H1 (cell line): ENCODE measurements at regions not wholly inside any gene's neighbourhood (a gene's known extent, or its start where the extent isn't known, plus 50 kb on each side); places are given as distances from the start of the nearest gene placed in this dataset.

Experiments
- CTCF ChIA-PET: fragments of 300-600 bp; sonication (Branson Sonifier 250); formaldehyde crosslinking; loops from one replicate; lab custom pipeline; 2021; ENCODE audit not compliant: partially characterized antibody; lab: Charles Lee
- POLR2A ChIA-PET: fragments of 300-600 bp; sonication (Branson Sonifier 250); formaldehyde crosslinking; loops from one replicate; lab custom pipeline; 2021; ENCODE audit warnings: inconsistent platforms; ENCODE audit not compliant: partially characterized antibody; lab: Charles Lee
- DNase-seq, 2 experiments: peaks; one replicate each; pipeline versions ENCODE4 v3.0.0 to v3.0.0-alpha.2; 2010 to 2022; ENCODE audit warnings: low spot score in 2 of 2, low read depth in 1 of 2, mixed read lengths in 1 of 2
- FAIRE-seq: peaks from 2 replicates; lab custom pipeline; 2011; peaks lifted over from hg19 to GRCh38; lab: Jason Lieb, UNC
- H2AFZ ChIP-seq: 2 replicates; pipeline ENCODE4 v1.8.1; 2012; ENCODE audit warnings: low read length, inconsistent platforms
- H2AK5ac ChIP-seq: 2 replicates; pipeline ENCODE4 v1.6.1; 2013; ENCODE audit warnings: low read depth, low read length
- H2BK120ac ChIP-seq: replicated peaks from 2 replicates; pipeline ENCODE3; 2013; ENCODE audit warnings: low read depth, low read length, inconsistent platforms
- H2BK12ac ChIP-seq: 2 replicates; pipeline ENCODE4 v1.6.1; 2013; ENCODE audit warnings: low read depth, low read length
- H2BK15ac ChIP-seq: 2 replicates; pipeline ENCODE4 v1.6.1; 2013; ENCODE audit warnings: low read length
- H2BK20ac ChIP-seq: 2 replicates; pipeline ENCODE4 v1.6.1; 2013; ENCODE audit warnings: low read length
- H2BK5ac ChIP-seq: 2 replicates; pipeline ENCODE4 v1.6.1; 2013; ENCODE audit warnings: low read depth, low read length
- H3K14ac ChIP-seq: 2 replicates; pipeline ENCODE4 v1.6.1; 2013; ENCODE audit warnings: inconsistent platforms; ENCODE audit not compliant: insufficient read length
- H3K18ac ChIP-seq: 2 replicates; pipeline ENCODE4 v1.6.1; 2013; ENCODE audit warnings: low read length; ENCODE audit errors: extremely low read depth
- H3K23ac ChIP-seq: 2 replicates; pipeline ENCODE4 v1.6.1; 2013; ENCODE audit warnings: inconsistent platforms; ENCODE audit not compliant: insufficient read length
- H3K23me2 ChIP-seq: 2 replicates; pipeline ENCODE4 v1.6.1; 2013; ENCODE audit warnings: low read depth, low read length
- H3K27ac ChIP-seq: 2 replicates; pipeline ENCODE4 v1.6.1; 2011; ENCODE audit warnings: low read depth, low read length, inconsistent platforms
- H3K27me3 ChIP-seq, 4 experiments: replicated peaks in 1 of 4; 1 replicate in 1 of 4; 2 replicates in 3 of 4; pipeline versions ENCODE4 v1.6.1 to v1.8.1; 2011 to 2013; ENCODE audit warnings: low read length in 3 of 4, mild to moderate bottlenecking in 3 of 4, inconsistent platforms in 2 of 4, mixed read lengths in 2 of 4, moderate library complexity in 1 of 4; ENCODE audit not compliant: control insufficient read depth in 3 of 4, insufficient read depth in 3 of 4; ENCODE audit errors: extremely low read depth in 1 of 4
- H3K36me3 ChIP-seq, 4 experiments: 2 replicates each; pipeline versions ENCODE4 v1.6.1 to v1.8.1; 2011 to 2013; ENCODE audit warnings: mild to moderate bottlenecking in 4 of 4, low read length in 3 of 4, moderate library complexity in 2 of 4, control low read depth in 1 of 4, inconsistent platforms in 1 of 4; ENCODE audit not compliant: insufficient read depth in 4 of 4, control insufficient read depth in 2 of 4
- H3K4ac ChIP-seq: replicated peaks from 2 replicates; pipeline ENCODE3; 2013; ENCODE audit warnings: low read length, low read depth, mixed read lengths, inconsistent platforms; ENCODE audit not compliant: insufficient read length
- H3K4me1 ChIP-seq, 4 experiments: replicated peaks in 1 of 4; 1 replicate in 1 of 4; 2 replicates in 3 of 4; pipeline versions ENCODE4 v1.6.1 to v1.8.1; 2011 to 2013; ENCODE audit warnings: low read length in 3 of 4, inconsistent platforms in 2 of 4, mixed read lengths in 1 of 4; ENCODE audit not compliant: insufficient read depth in 4 of 4, control insufficient read depth in 3 of 4
- H3K4me2 ChIP-seq, 2 experiments: 2 replicates each; pipeline versions ENCODE4 v1.6.1 to v1.8.1; 2011 to 2013; ENCODE audit warnings: low read depth in 2 of 2, low read length in 2 of 2, control low read depth in 1 of 2, inconsistent platforms in 1 of 2, mild to moderate bottlenecking in 1 of 2; ENCODE audit not compliant: insufficient read depth in 1 of 2
- H3K4me3 ChIP-seq, 4 experiments: fragments of 200-600, 300-600 bp in 1 of 4; sonication (generic), shearing (Covaris generic), sonication (Bioruptor Twin) in 1 of 4; 2 replicates each; pipeline versions ENCODE4 v1.5.1 to v1.8.1; 2011 to 2016; ENCODE audit warnings: low read length in 4 of 4, low read depth in 3 of 4, control low read depth in 2 of 4, inconsistent platforms in 2 of 4, mild to moderate bottlenecking in 2 of 4, mixed read lengths in 1 of 4, moderate library complexity in 1 of 4; ENCODE audit not compliant: insufficient read depth in 2 of 4; ENCODE audit errors: extremely low read depth in 1 of 4
- H3K56ac ChIP-seq: replicated peaks from 2 replicates; pipeline ENCODE3; 2013; ENCODE audit warnings: low read depth, mild to moderate bottlenecking, mixed read lengths, low read length, inconsistent platforms; ENCODE audit not compliant: insufficient read length
- H3K79me1 ChIP-seq: 2 replicates; pipeline ENCODE4 v1.6.1; 2013; ENCODE audit warnings: low read depth, low read length, control low read depth
- H3K79me2 ChIP-seq, 2 experiments: 2 replicates each; pipeline versions ENCODE4 v1.6.1 to v1.8.1; 2012 to 2013; ENCODE audit warnings: low read length in 2 of 2, mild to moderate bottlenecking in 2 of 2, inconsistent platforms in 1 of 2; ENCODE audit not compliant: insufficient read depth in 2 of 2, control insufficient read depth in 1 of 2
- H3K9ac ChIP-seq, 4 experiments: replicated peaks in 1 of 4; 1 replicate in 1 of 4; 2 replicates in 3 of 4; pipeline versions ENCODE4 v1.6.1 to v1.8.1; 2011 to 2013; ENCODE audit warnings: low read depth in 3 of 4, low read length in 3 of 4, control low read depth in 2 of 4, mild to moderate bottlenecking in 2 of 4, moderate library complexity in 2 of 4, inconsistent platforms in 1 of 4; ENCODE audit errors: extremely low read depth in 1 of 4
- H3K9me3 ChIP-seq, 2 experiments: 2 replicates each; pipeline versions ENCODE4 v1.6.1 to v1.8.1; 2012 to 2013; ENCODE audit warnings: mild to moderate bottlenecking in 2 of 2, moderate library complexity in 2 of 2, control low read depth in 1 of 2, inconsistent platforms in 1 of 2, low read depth in 1 of 2, low read length in 1 of 2, mixed read lengths in 1 of 2; ENCODE audit not compliant: insufficient read depth in 2 of 2
- H4K20me1 ChIP-seq, 2 experiments: replicated peaks in 1 of 2; 2 replicates each; pipeline versions ENCODE3 to v1.8.1; 2011 to 2013; ENCODE audit warnings: inconsistent platforms in 2 of 2, low read length in 2 of 2, mild to moderate bottlenecking in 1 of 2; ENCODE audit not compliant: insufficient read depth in 2 of 2, control insufficient read depth in 1 of 2
- H4K5ac ChIP-seq: 2 replicates; pipeline ENCODE4 v1.6.1; 2013; ENCODE audit warnings: low read length, low read depth, mixed read lengths, inconsistent platforms; ENCODE audit not compliant: insufficient read length
- H4K8ac ChIP-seq: 2 replicates; pipeline ENCODE4 v1.8.0; 2013; ENCODE audit warnings: mild to moderate bottlenecking, moderate library complexity, low read length, inconsistent platforms; ENCODE audit not compliant: insufficient read depth; ENCODE audit errors: extremely low read depth
- H4K91ac ChIP-seq: replicated peaks from 2 replicates; pipeline ENCODE3; 2013; ENCODE audit warnings: low read length, mixed read lengths, inconsistent platforms; ENCODE audit not compliant: insufficient read length
- ASH2L ChIP-seq: fragments of 200-600, 300-600 bp; sonication (generic); IDR thresholded peaks from one replicate; pipeline ENCODE4 v1.7.1; 2017; ENCODE audit warnings: low read length
- CEBPB ChIP-seq: IDR thresholded peaks from 2 replicates; pipeline ENCODE4 v1.6.1; 2012; ENCODE audit warnings: low read depth, low read length
- CHD1 ChIP-seq: IDR thresholded peaks from 2 replicates; pipeline ENCODE4 v1.6.1; 2012; ENCODE audit warnings: low read depth, low read length, improper control_type of control experiment
- EGR1 ChIP-seq: IDR thresholded peaks from 2 replicates; pipeline ENCODE4 v1.6.1; 2011; ENCODE audit warnings: low read depth, low read length, borderline replicate concordance
- JUND ChIP-seq: IDR thresholded peaks from 2 replicates; pipeline ENCODE4 v1.6.1; 2011; ENCODE audit warnings: mild to moderate bottlenecking, improper control_type of control experiment, low read length
- RAD21 ChIP-seq, 2 experiments: IDR thresholded peaks in 1 of 2; conservative IDR thresholded peaks in 1 of 2; 2 replicates each; pipeline ENCODE4 v1.6.1; 2011; ENCODE audit warnings: low read depth in 2 of 2, low read length in 2 of 2, improper control_type of control experiment in 1 of 2, inconsistent platforms in 1 of 2, mild to moderate bottlenecking in 1 of 2, moderate library complexity in 1 of 2
- TBP ChIP-seq: IDR thresholded peaks from 2 replicates; pipeline ENCODE4 v1.6.1; 2011; ENCODE audit warnings: low read depth, low read length, improper control_type of control experiment
- YY1 ChIP-seq: IDR thresholded peaks from 2 replicates; pipeline ENCODE4 v1.6.1; 2011; ENCODE audit warnings: low read depth, mild to moderate bottlenecking, low read length
- ZNF274 ChIP-seq: IDR thresholded peaks from 2 replicates; pipeline ENCODE4 v1.7.0; 2012; ENCODE audit warnings: low read length, borderline replicate concordance; ENCODE audit errors: extremely low read depth
- WGBS, 2 experiments: shearing (Covaris generic) in 1 of 2; methylation state at CpG; one replicate each; pipeline versions ENCODE4 v1.1.6 to v1.1.7; 2013 to 2015; ENCODE audit warnings: low lambda C conversion rate in 2 of 2, mixed read lengths in 2 of 2, inconsistent platforms in 1 of 2, low coverage in 1 of 2, missing lambda C conversion rate in 1 of 2; ENCODE audit not compliant: insufficient replicate concordance in 2 of 2, insufficient coverage in 1 of 2, insufficient read length in 1 of 2; ENCODE audit errors: extremely low coverage in 1 of 2, missing lambda C conversion rate in 1 of 2; 5-methylcytosine and 5-hydroxymethylcytosine counted together
- TF ChIP-seq, protein P1 (sequence below), 3 experiments: IDR thresholded peaks; 1 replicate in 2 of 3; 2 replicates in 1 of 3; pipeline versions ENCODE4 v1.5.1 to v1.6.1; 2011; ENCODE audit warnings: low read length in 3 of 3, mild to moderate bottlenecking in 3 of 3, inconsistent platforms in 2 of 3, low read depth in 1 of 3, moderate library complexity in 1 of 3; ENCODE audit not compliant: insufficient read depth in 1 of 3; ENCODE audit errors: control extremely low read depth in 1 of 3

GRCh38 chr10:3260066-3260834 lies 87.7 kb upstream of the PITRM1 start:
- no peak overlapping the region for H2BK15ac ChIP-seq
- no peaks in the 10 kb centered on the region for H3K9me3 ChIP-seq
- H3K4me3 ChIP-seq: no peak overlapping the region
- H3K23ac ChIP-seq: no peak overlapping the region
- H3K27ac ChIP-seq: no peak overlapping the region
- H4K8ac ChIP-seq: no peak overlapping the region
- no peak overlapping the region for H3K4ac ChIP-seq
- no peaks in the 10 kb centered on the region for H3K79me2 ChIP-seq
- no peaks in the 10 kb centered on the region for H3K36me3 ChIP-seq
- no peak overlapping the region for H2BK20ac ChIP-seq
- no peak overlapping the region for H2AK5ac ChIP-seq
- H3K4me2 ChIP-seq: no peak overlapping the region
- H3K18ac ChIP-seq: no peak overlapping the region
- no peak overlapping the region for H2BK120ac ChIP-seq
- FAIRE-seq (no peak), DNase-seq (no peak)
- no peaks in the 10 kb centered on the region for H4K20me1 ChIP-seq
- WGBS, 2 experiments: 91% methylated on average over 18 of the region's 18 CpGs; no CpG with 5 or more reads in 1 of the 2 experiments
- H3K14ac ChIP-seq: no peak overlapping the region
- H4K5ac ChIP-seq: no peak overlapping the region
- no peak overlapping the region for H4K91ac ChIP-seq
- 0 out of 2 replicates have a peak overlapping the region, but pooled peaks have one; percentile 7 for H2AFZ ChIP-seq
- no peaks in the 10 kb centered on the region for H3K27me3 ChIP-seq
- H3K9ac ChIP-seq: no peak overlapping the region
- CTCF ChIA-PET: interaction anchor here (2.1 kb wide), 1 partner anchor 17 kb away, joined by 8 read pairs; no protein-coding TSS in a partner anchor
- H2BK5ac ChIP-seq: no peak overlapping the region
- H3K4me1 ChIP-seq: peaks cover 0 to 6% (median 4%) of the 10 kb centered on the region in 4 experiments; a peak in 3 of 7 replicates
- H3K23me2 ChIP-seq: no peaks in the 10 kb centered on the region
- H3K79me1 ChIP-seq: no peaks in the 10 kb centered on the region
- peak overlapping the region; percentile 68; the same call in 1 of the 2 replicates for H2BK12ac ChIP-seq
- POLR2A ChIA-PET: no interaction called here
- no peak overlapping the region for H3K56ac ChIP-seq
- no peak for TF ChIP-seq ASH2L
- no peak for TF ChIP-seq CEBPB
- no peak for TF ChIP-seq YY1
- no peak for TF ChIP-seq TBP
- TF ChIP-seq, protein P1, sequence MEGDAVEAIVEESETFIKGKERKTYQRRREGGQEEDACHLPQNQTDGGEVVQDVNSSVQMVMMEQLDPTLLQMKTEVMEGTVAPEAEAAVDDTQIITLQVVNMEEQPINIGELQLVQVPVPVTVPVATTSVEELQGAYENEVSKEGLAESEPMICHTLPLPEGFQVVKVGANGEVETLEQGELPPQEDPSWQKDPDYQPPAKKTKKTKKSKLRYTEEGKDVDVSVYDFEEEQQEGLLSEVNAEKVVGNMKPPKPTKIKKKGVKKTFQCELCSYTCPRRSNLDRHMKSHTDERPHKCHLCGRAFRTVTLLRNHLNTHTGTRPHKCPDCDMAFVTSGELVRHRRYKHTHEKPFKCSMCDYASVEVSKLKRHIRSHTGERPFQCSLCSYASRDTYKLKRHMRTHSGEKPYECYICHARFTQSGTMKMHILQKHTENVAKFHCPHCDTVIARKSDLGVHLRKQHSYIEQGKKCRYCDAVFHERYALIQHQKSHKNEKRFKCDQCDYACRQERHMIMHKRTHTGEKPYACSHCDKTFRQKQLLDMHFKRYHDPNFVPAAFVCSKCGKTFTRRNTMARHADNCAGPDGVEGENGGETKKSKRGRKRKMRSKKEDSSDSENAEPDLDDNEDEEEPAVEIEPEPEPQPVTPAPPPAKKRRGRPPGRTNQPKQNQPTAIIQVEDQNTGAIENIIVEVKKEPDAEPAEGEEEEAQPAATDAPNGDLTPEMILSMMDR (IDR thresholded peaks at IDR 0.05; ENCODE audit: control extremely low read depth in 1 of 3, insufficient read depth in 1 of 3, low read depth in 1 of 3, low read length in 3 of 3): peak in 1 of 3 experiments; percentile 21; a peak in 1 of 4 replicates
- TF ChIP-seq ZNF274: no peak
- TF ChIP-seq CHD1: no peak
- TF ChIP-seq EGR1: peak; percentile 78
- no peak for TF ChIP-seq JUND
- TF ChIP-seq RAD21 (IDR thresholded peaks at IDR 0.05 in 1 of 2, conservative IDR thresholded peaks at IDR 0.05 in 1 of 2; ENCODE audit: low read depth in 2 of 2, low read length in 2 of 2): 0 out of 4 replicates have a peak, but pooled peaks of 1 of the 2 experiments have one; percentile 3
